ENCODE measurements at regions not wholly inside any gene's neighbourhood (a gene's known extent, or its start where the extent isn't known, plus 50 kb on each side); places are given as distances from the start of the nearest gene placed in this dataset.
A peak's percentile ranks its signal among the peaks of the same experiment; 100 is the strongest.

GRCh38 chr4:38605753-38606586, 58.0 kb upstream of the KLF3 start:
- no peaks in the 10 kb centered on the region for H3K36me3 ChIP-seq
- intact Hi-C loops (cut with DNase I), result no loop called here
- DNase-seq, result no peak
- peaks cover 6 to 44% (median 9%) of the 10 kb centered on the region in 3 donors for H3K4me1 ChIP-seq
- 67 to 80% methylated on average over 10 to 12 of the region's 12 CpGs for WGBS, 2 donors
- H3K4me3 ChIP-seq, result no peak overlapping the region
- no peak for TF ChIP-seq POLR2A (IDR thresholded peaks at IDR 0.05)
- TF ChIP-seq CTCF (IDR thresholded peaks at IDR 0.05), result no peak
- H3K27ac ChIP-seq, result peak overlapping the region in 1 of 4 donors; percentile 23
- H3K9me3 ChIP-seq, result no peaks in the 10 kb centered on the region
- no peaks in the 10 kb centered on the region for H3K27me3 ChIP-seq

GRCh38 chr4:38606587-38606905, 57.5 kb upstream of the KLF3 start:
- H3K9me3 ChIP-seq, result no peaks in the 10 kb centered on the region
- H3K27me3 ChIP-seq, result no peaks in the 10 kb centered on the region
- 84 to 86% methylated on average over 4 to 5 of the region's 8 CpGs for WGBS, 2 donors
- H3K4me1 ChIP-seq, result peaks cover 6 to 44% (median 9%) of the 10 kb centered on the region in 3 donors
- no peak overlapping the region for H3K4me3 ChIP-seq
- no peak overlapping the region for H3K27ac ChIP-seq
- TF ChIP-seq CTCF (IDR thresholded peaks at IDR 0.05) (no peak), POLR2A (IDR thresholded peaks at IDR 0.05) (no peak)
- H3K36me3 ChIP-seq, result no peaks in the 10 kb centered on the region
- DNase-seq, result no peak
- intact Hi-C loops (cut with DNase I), result no loop called here

GRCh38 chr4:38609614-38610013, 54.4 kb upstream of the KLF3 start:
- DNase-seq, result no peak
- Histone ChIP-seq H3K9me3 (no peaks in the 10 kb centered on the region), H3K36me3 (no peaks in the 10 kb centered on the region), H3K4me3 (no peak overlapping the region), H3K4me1 (peaks cover 6 to 71% (median 18%) of the 10 kb centered on the region in 3 donors), H3K27ac (peak overlapping the region in 2 of 4 donors; percentile 12 to 30), H3K27me3 (no peaks in the 10 kb centered on the region)
- intact Hi-C loops (cut with DNase I), result no loop called here
- 48 to 56% methylated on average over 3 of the region's 3 CpGs for WGBS, 2 donors
- TF ChIP-seq POLR2A (IDR thresholded peaks at IDR 0.05) (no peak), CTCF (IDR thresholded peaks at IDR 0.05) (no peak)

DNA sequence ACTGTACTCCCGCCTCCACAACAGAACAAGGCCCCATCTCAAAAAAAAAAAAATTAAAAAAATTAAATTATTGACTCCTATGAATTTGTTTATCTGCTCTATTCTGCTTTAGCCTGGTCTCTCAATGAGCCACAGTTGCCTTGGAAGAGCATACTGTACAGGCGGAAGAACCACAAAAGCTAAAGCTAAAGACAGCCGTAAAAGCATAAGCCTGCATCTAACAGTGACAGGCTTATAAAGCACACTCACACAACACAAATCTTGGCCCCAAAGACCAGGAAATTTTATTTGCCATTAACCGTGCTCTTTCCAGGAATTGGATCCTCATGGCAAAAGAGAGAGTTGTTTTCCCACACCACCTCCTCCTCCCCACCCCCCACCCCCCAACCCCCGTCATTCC, 53.5 kb upstream of the KLF3 start:
- no peak for TF ChIP-seq CTCF (IDR thresholded peaks at IDR 0.05)
- no peak for TF ChIP-seq POLR2A (IDR thresholded peaks at IDR 0.05)
- intact Hi-C loops (cut with DNase I), result no loop called here
- peaks cover 6 to 71% (median 18%) of the 10 kb centered on the region in 3 donors for H3K4me1 ChIP-seq
- DNase-seq, result no peak
- peak overlapping the region in 1 of 4 donors; percentile 27 for H3K4me3 ChIP-seq
- 76 to 78% methylated on average over 5 of the region's 5 CpGs for WGBS, 2 donors
- peak overlapping the region in 2 of 4 donors; percentile 26 to 38 for H3K27ac ChIP-seq
- H3K9me3 ChIP-seq, result no peaks in the 10 kb centered on the region
- no peaks in the 10 kb centered on the region for H3K36me3 ChIP-seq
- no peaks in the 10 kb centered on the region for H3K27me3 ChIP-seq

DNA sequence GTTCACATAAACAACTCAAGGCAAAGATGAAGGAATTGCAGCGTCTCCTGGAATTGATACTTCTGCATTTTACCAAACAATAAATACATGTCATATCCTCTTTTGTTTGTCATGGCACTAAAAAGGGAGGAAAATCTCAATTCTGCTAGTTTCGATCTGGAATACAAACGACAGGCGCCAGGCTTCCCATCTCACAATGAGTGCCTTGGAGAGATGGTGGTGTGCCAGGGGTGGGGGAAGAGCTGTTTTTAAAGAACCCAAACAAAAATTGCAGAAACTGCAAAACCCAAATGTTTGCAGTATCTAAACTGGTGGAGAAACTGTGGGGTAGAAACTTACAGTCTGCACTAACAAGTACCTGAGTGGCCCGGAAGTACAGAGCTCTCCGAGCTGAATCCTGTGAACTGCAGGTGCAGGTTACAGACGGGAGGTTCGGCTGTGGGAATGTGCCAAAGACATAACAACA, 53.0 kb upstream of the KLF3 start:
- TF ChIP-seq CTCF (IDR thresholded peaks at IDR 0.05), result no peak
- TF ChIP-seq POLR2A (IDR thresholded peaks at IDR 0.05), result no peak
- DNase-seq, result no peak
- 60 to 67% methylated on average over 7 to 8 of the region's 8 CpGs for WGBS, 2 donors
- Histone ChIP-seq H3K27ac (peak overlapping the region in 3 of 4 donors; percentile 27 to 38 (median 30)), H3K4me1 (peaks cover 1 to 67% (median 13%) of the 10 kb centered on the region in 3 donors), H3K9me3 (no peaks in the 10 kb centered on the region), H3K27me3 (no peaks in the 10 kb centered on the region), H3K36me3 (no peaks in the 10 kb centered on the region), H3K4me3 (peak overlapping the region in 1 of 4 donors; percentile 27)
- intact Hi-C loops (cut with DNase I), result no loop called here
